ENCODE measurements at regions not wholly inside any gene's neighbourhood (a gene's known extent, or its start where the extent isn't known, plus 50 kb on each side); places are given as distances from the start of the nearest gene placed in this dataset.
"Not testable (repeated sequence)": the region's sequence is repeated elsewhere in the genome, so short reads cannot be mapped to it uniquely, and the experiment has no call there.

DNA sequence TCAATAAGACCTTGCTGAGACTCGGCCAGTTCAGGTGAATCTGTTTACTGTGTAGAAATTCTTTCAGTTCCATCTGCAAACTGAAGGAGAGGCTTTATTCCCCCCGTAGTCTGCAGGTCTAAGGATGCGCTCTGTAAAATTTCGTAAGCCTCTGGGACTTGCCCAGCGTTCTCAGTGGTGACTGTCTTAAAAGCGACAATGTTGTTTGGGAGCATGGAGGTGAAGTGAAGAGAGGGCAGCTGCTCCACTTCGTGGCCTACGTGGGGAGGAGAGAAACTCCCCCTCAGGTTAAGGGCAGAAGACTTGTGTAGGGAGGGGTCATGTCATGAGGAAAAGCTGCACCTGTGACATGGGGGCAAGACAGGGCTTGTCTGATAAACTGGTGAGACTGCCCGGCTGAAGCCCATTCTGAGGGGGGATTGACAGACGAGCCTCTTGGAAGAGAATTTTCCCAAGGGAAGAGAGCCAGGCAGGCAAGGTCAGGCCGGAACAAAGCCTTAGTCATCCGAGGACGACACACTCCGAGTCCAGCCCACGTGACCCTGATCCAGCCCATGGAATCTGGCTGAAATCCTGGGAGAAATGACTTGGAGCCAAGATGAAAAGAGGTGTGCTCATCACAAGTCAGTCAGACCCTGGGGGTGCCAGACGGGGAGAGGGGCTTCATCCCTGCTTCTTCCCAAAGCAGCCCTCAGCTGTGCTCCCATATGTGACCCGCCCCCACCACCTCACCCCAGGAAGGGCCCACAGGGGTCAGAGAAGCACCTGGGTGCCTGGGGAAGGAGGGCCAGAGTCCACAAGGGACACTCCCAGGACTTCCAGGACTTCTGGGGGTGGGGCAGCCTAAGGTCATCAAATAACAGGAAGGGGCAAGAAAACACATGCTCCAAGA is 88.5 kb upstream of the SH3BP4 start:
- TF ChIP-seq, protein P1, sequence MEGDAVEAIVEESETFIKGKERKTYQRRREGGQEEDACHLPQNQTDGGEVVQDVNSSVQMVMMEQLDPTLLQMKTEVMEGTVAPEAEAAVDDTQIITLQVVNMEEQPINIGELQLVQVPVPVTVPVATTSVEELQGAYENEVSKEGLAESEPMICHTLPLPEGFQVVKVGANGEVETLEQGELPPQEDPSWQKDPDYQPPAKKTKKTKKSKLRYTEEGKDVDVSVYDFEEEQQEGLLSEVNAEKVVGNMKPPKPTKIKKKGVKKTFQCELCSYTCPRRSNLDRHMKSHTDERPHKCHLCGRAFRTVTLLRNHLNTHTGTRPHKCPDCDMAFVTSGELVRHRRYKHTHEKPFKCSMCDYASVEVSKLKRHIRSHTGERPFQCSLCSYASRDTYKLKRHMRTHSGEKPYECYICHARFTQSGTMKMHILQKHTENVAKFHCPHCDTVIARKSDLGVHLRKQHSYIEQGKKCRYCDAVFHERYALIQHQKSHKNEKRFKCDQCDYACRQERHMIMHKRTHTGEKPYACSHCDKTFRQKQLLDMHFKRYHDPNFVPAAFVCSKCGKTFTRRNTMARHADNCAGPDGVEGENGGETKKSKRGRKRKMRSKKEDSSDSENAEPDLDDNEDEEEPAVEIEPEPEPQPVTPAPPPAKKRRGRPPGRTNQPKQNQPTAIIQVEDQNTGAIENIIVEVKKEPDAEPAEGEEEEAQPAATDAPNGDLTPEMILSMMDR (IDR thresholded peaks at IDR 0.05; ENCODE audit: insufficient read depth, low read length) = no peak
- peak; percentile 69 for DNase-seq (ENCODE audit: low read depth)
- no peak overlapping the region for H3K4me3 ChIP-seq (ENCODE audit: low read depth, low read length)

- DNase-seq (ENCODE audit: low read depth) = peak; percentile 21
- TF ChIP-seq, protein P1 (IDR thresholded peaks at IDR 0.05; ENCODE audit: insufficient read depth, low read length) = no peak
- no peak overlapping the region for H3K4me3 ChIP-seq (ENCODE audit: low read depth, low read length)
Measured at GRCh38 chr2:234861841-234862735, 89.7 kb upstream of the SH3BP4 start.

DNA sequence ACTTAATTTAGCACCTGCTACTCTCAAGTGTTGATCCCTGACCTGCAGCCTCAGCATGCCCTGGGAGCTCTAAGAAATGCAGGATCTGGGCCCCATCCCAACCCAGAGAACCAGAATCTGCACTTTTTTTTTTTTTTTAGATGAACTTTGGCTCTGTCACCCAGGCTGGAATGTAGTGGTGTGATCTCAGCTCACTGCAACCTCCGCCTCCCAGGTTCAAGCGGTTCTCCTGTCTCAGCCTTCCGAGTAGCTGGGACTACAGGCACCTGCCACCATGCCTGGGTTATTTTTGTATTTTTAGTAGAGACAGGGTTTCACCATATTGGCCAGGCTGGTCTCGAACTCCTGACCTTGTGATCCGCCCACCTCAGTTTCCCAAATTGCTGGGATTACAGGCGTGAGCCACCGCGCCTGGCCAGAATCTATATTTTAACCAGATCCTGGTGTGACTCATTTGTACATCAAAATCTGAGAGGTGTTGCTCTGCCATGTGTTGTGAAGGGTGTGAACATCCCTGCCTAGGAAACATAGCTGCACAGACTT is 92.4 kb upstream of the SH3BP4 start:
- H3K4me3 ChIP-seq (ENCODE audit: low read depth, low read length); DNase-seq (ENCODE audit: low read depth): not testable (repeated sequence)

- TF ChIP-seq, protein P1 (IDR thresholded peaks at IDR 0.05; ENCODE audit: insufficient read depth, low read length) = no peak
- no peak for DNase-seq (ENCODE audit: low read depth)
- H3K4me3 ChIP-seq (ENCODE audit: low read depth, low read length) = no peak overlapping the region
Measured at GRCh38 chr2:234858790-234859329, 93.0 kb upstream of the SH3BP4 start.

DNA sequence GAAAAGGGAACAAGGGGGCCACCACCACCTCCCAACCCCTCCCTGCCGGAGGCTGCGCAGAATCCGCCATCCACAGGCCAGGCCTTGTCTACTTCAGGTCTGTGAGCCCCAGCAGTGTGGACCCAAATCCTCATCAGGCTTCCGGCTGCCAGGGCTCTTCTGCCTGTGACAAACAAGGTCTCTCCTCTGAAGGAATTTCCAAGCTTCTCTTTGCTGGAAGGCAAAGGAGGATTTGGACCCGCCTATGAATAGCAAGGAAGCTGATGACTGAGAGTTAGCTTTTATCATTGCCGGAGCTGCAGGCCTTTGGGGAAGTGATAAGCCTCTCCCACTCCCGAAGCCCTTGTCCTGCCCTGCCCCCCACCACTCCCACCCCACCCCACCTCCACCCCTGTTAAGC is 93.7 kb upstream of the SH3BP4 start:
- no peak for DNase-seq (ENCODE audit: low read depth)
- TF ChIP-seq, protein P1 (IDR thresholded peaks at IDR 0.05; ENCODE audit: insufficient read depth, low read length) = no peak
- no peak overlapping the region for H3K4me3 ChIP-seq (ENCODE audit: low read depth, low read length)

- H3K4me3 ChIP-seq (ENCODE audit: low read depth, low read length) = no peak overlapping the region
- DNase-seq (ENCODE audit: low read depth) = peak; percentile 9
- TF ChIP-seq, protein P1 (IDR thresholded peaks at IDR 0.05; ENCODE audit: insufficient read depth, low read length) = no peak
Measured at GRCh38 chr2:234853729-234854128, 98.1 kb upstream of the SH3BP4 start.

Measured in fibroblast of the aortic adventitia (primary cell).